ENCODE measurements at regions not wholly inside any gene's neighbourhood (a gene's known extent, or its start where the extent isn't known, plus 50 kb on each side); places are given as distances from the start of the nearest gene placed in this dataset.

- TF ChIP-seq RNF2 (IDR thresholded peaks at IDR 0.05; ENCODE audit: borderline replicate concordance, low read depth) (no peak), POLR2A (IDR thresholded peaks at IDR 0.05; ENCODE audit: low read length) (no peak), SREBF2 (IDR thresholded peaks at IDR 0.05) (no peak), POLR2AphosphoS2 (conservative IDR thresholded peaks at IDR 0.05; ENCODE audit: low read length) (no peak)
- TF ChIP-seq, protein P1, sequence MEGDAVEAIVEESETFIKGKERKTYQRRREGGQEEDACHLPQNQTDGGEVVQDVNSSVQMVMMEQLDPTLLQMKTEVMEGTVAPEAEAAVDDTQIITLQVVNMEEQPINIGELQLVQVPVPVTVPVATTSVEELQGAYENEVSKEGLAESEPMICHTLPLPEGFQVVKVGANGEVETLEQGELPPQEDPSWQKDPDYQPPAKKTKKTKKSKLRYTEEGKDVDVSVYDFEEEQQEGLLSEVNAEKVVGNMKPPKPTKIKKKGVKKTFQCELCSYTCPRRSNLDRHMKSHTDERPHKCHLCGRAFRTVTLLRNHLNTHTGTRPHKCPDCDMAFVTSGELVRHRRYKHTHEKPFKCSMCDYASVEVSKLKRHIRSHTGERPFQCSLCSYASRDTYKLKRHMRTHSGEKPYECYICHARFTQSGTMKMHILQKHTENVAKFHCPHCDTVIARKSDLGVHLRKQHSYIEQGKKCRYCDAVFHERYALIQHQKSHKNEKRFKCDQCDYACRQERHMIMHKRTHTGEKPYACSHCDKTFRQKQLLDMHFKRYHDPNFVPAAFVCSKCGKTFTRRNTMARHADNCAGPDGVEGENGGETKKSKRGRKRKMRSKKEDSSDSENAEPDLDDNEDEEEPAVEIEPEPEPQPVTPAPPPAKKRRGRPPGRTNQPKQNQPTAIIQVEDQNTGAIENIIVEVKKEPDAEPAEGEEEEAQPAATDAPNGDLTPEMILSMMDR (IDR thresholded peaks at IDR 0.05): no peak
Measured at GRCh38 chr4:77501851-77502250, 103.8 kb upstream of the CXCL13 start.
